ENCODE measurements at regions not wholly inside any gene's neighbourhood (a gene's known extent, or its start where the extent isn't known, plus 50 kb on each side); places are given as distances from the start of the nearest gene placed in this dataset.

DNA sequence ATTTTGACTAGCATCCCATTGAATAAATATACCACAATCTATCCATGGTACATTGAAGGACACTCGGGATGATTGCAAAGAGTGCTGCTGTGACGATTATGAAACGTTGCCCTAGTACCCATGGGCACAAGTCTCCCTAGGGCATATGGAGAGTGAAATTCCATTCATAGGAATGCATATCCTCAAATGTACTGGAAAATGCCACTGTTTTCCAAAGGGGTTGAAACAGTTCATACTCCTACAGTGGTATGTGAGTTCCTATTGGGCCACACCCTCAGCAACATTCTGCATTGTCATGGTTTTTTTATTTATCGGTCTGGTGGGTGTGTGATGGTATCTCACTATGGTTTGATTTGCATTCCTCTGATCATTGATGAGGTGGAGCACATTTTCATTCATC lies 130.6 kb downstream of the TWIST2 start:
- TF ChIP-seq, protein P1, sequence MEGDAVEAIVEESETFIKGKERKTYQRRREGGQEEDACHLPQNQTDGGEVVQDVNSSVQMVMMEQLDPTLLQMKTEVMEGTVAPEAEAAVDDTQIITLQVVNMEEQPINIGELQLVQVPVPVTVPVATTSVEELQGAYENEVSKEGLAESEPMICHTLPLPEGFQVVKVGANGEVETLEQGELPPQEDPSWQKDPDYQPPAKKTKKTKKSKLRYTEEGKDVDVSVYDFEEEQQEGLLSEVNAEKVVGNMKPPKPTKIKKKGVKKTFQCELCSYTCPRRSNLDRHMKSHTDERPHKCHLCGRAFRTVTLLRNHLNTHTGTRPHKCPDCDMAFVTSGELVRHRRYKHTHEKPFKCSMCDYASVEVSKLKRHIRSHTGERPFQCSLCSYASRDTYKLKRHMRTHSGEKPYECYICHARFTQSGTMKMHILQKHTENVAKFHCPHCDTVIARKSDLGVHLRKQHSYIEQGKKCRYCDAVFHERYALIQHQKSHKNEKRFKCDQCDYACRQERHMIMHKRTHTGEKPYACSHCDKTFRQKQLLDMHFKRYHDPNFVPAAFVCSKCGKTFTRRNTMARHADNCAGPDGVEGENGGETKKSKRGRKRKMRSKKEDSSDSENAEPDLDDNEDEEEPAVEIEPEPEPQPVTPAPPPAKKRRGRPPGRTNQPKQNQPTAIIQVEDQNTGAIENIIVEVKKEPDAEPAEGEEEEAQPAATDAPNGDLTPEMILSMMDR (conservative IDR thresholded peaks at IDR 0.05; ENCODE audit: low read depth) = no peak
- ChIA-PET POLR2A (ENCODE audit: low non-redundant PET) (no interaction called here), CTCF (no interaction called here)
- no peak overlapping the region for H3K27ac ChIP-seq
- DNase-seq (ENCODE audit: low spot score) = no peak

DNA sequence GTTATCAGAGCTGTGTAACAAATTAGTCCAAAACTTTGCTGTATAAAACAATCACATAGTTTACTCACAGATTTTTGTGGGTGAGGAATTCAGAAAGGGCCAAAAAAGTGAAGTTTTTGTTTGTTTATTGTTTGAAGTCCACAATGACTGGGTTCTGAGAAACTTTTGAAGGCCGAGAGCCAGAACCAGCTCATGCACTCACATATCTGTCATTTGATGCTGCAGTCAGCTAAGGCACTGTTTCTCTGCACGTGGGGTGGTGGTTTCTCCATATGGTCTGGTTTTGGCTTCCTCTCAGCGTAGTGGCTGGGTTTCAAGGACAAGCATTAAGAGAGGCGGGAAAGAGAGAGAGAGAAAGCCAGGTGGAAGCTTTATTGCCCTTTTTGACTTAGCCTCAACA lies 131.8 kb downstream of the TWIST2 start:
- H3K27ac ChIP-seq = no peak overlapping the region
- POLR2A ChIA-PET (ENCODE audit: low non-redundant PET) = no interaction called here
- TF ChIP-seq, protein P1 (conservative IDR thresholded peaks at IDR 0.05; ENCODE audit: low read depth) = no peak
- CTCF ChIA-PET = interaction anchor here (0.7 kb wide), 1 partner anchor 1881 kb away, joined by 4 read pairs; no protein-coding TSS in a partner anchor
- no peak for DNase-seq (ENCODE audit: low spot score)

DNA sequence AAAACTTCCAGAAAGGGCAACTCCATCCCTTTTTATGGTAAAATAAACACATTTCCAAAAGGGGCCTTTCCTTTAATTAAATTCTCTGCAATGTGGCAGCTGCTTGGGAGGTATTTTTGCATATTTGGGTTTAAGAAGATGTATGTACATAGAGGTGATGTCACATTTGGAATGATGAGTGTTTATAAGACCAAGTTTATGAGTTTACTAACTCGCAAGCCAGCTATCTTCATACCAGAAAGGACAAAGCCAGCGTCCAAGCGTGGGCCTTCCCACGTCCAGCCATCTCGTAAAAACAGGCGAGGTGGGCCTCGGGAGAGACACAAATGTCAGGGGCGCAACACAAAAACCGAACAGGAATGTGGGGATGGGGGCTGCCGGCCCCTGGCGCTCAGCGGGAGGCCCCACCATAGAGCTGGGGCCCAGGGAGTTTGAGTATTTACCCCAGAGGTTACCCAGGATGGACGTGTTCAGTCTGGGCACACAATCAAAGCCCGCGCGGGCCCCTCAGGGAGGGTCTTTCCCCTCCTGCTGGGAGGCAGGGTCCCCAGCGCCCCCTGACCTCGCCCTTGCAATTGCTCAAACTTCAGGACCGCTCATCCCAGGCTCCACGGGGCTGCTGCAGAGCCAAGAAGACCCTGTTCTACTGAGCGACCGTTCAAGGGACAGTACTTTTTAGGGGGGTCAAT lies 137.3 kb downstream of the TWIST2 start:
- H3K27ac ChIP-seq = no peak overlapping the region
- POLR2A ChIA-PET (ENCODE audit: low non-redundant PET) = no interaction called here
- CTCF ChIA-PET = interaction anchor here (1.0 kb wide), 1 partner anchor 14 kb away, joined by 3 read pairs; no protein-coding TSS in a partner anchor
- TF ChIP-seq, protein P1 (conservative IDR thresholded peaks at IDR 0.05; ENCODE audit: low read depth) = no peak
- no peak for DNase-seq (ENCODE audit: low spot score)

DNA sequence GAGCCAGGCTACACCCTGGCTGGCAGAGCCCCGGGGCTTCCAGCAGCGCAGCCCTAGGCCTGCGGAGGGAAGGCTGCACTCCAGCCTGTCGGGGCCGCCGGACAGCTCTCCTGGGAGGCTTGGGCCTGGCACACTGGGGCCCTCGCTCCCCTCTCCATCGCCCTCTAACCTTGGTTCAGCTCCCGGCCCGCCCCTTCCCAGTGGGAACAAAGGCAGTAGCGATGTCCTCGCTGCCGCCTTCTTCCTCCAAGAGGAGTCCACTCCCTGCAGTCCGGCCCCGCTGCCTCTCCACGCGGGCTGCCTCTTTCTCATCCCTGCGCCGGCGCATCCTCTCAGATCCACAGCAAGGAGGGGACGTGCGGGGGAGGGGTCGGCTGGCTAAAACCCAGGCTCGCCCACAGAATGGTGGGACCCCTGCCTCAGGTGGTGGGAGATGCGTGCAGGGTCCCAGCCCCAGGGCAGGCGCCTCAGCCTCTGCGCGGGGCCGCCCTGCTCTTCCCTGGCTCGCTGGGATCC lies 138.1 kb downstream of the TWIST2 start:
- no peak for DNase-seq (ENCODE audit: low spot score)
- no peak overlapping the region for H3K27ac ChIP-seq
- CTCF ChIA-PET = no interaction called here
- TF ChIP-seq, protein P1 (conservative IDR thresholded peaks at IDR 0.05; ENCODE audit: low read depth) = no peak
- POLR2A ChIA-PET (ENCODE audit: low non-redundant PET) = no interaction called here

DNA sequence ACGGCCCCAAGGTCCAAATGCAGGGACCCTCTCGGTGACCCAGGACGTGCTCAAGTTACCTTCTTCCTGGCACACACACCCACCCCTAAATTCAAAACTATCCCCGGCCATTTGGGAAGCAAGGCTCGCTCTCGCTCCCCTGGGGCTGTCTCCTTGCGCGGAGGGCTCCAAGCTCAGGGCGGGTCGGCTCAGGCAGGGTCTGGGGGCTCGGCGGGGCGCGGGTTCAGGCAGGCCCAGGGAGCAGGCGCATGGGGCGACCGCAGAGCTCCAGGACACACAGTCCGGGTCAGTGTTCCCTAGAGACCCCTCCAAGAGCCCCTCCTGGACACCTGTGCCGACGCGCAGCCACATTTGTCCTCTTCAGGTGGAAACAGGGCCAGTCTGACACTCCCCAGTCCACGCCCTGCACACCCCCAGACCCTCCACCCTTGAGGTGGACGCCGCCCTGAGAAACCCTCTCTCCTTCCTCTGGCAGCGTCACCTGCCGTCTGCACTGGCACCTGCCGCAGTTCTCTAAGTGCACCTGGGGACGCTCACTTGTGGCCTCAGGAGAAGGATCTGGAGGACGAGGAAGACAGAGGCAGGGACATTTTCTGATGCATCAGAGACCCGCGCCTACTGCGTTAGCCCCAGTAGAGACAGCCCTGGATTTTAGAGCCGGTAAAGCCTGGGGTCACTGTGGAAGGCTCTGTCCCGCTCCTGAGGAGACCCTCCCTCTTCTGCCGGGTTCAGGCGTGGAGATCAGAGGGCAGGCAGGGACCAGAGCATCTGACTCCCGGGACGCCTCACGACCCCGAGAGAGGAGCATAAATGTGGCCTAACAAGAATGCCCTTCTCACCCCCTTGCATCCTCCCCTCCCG lies 138.8 kb downstream of the TWIST2 start:
- H3K27ac ChIP-seq = no peak overlapping the region
- CTCF ChIA-PET = interaction anchor here (0.6 kb wide), 1 partner anchor 55 kb away, joined by 3 read pairs; no protein-coding TSS in a partner anchor
- no peak for DNase-seq (ENCODE audit: low spot score)
- POLR2A ChIA-PET (ENCODE audit: low non-redundant PET) = no interaction called here
- TF ChIP-seq, protein P1 (conservative IDR thresholded peaks at IDR 0.05; ENCODE audit: low read depth) = no peak

DNA sequence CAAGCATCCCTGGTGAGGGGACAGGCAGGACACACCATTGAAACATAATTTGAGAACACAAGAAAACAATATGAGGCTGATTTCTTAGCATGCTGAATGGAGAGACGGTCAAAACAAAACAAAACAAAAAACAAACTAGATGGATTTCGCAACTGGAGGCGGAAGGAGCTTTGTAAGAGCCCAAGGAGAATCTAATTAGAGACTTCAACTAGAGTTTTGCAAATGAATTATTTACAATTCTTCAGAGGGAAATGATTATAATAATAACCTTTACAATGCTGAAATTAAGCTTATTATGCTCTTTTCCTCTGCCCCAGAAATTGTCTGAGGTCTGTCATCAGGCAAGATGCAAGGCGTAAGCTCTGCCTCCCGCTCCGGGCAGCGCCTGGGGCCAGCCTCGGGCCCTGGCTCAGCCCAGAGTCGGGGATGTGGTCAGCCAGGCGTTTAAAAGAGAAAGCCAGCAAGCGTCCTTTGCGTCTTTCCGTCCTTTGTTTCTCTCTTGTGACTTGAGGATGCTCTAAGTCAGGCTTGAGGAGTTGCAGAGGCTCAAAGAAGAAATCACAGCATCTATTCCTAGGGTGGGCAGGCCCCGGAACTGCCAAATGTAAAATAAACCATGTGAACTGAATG lies 139.6 kb downstream of the TWIST2 start:
- ChIA-PET CTCF (interaction anchor here (0.6 kb wide), 1 partner anchor 56 kb away, joined by 3 read pairs; no protein-coding TSS in a partner anchor), POLR2A (ENCODE audit: low non-redundant PET) (no interaction called here)
- H3K27ac ChIP-seq = no peak overlapping the region
- TF ChIP-seq, protein P1 (conservative IDR thresholded peaks at IDR 0.05; ENCODE audit: low read depth) = no peak
- DNase-seq (ENCODE audit: low spot score) = no peak

Measured in RWPE1 (cell line).